ENCODE measurements at regions not wholly inside any gene's neighbourhood (a gene's known extent, or its start where the extent isn't known, plus 50 kb on each side); places are given as distances from the start of the nearest gene placed in this dataset.
"Not testable (repeated sequence)": the region's sequence is repeated elsewhere in the genome, so short reads cannot be mapped to it uniquely, and the experiment has no call there.

DNA sequence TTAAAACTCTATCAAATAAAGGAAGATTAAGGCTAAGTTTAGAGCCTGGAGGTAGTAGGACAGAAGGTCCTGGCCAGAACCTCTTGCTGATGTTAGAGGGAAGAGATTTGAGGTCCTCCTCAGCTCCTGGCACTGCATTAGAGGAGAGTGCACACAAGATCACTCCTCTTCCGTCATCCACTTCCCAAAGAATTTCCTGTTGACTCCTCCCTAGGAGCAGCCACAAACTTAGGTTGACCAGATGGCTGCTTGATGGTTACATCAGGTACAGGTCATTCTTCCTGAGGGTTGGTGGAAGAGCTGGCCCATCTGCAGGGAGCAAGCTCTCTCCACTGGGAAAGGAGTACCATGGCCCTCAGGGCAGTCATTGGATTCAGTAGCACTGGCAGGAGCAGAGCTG is 93.9 kb upstream of the IL33 start:
- Mint-ChIP-seq H3K27ac (no peak overlapping the region), H3K4me1 (no peaks in the 10 kb centered on the region), H3K36me3 (ENCODE audit: low read depth) (no peaks in the 10 kb centered on the region), H3K9me3 (no peaks in the 10 kb centered on the region), H3K4me3 (no peak overlapping the region), H3K27me3 (peaks cover 12% of the 10 kb centered on the region)
- intact Hi-C loops (cut with micrococcal nuclease) = no loop called here
- no peak for DNase-seq

DNA sequence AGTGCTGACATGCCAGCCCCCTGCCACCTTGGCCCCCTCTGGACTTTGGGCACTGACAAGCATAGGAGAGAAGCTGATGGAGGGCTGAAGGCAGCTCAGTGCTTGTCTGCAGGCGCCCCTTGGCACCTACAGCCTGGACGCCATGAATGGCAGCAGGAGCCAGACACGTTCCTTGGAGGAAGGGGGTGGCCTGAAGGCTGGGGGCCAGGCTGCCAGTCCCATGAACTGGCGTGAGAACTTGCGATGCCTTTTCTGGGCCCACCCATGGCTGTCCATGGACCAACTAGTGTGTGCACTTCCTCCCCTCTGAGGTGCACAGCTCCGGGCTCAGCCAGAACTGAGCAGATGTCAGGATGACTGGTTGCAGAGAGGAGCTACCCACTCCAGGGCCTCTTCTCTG is 99.0 kb upstream of the RANBP6 start:
- H3K27ac Mint-ChIP-seq = no peak overlapping the region
- no peaks in the 10 kb centered on the region for H3K27me3 Mint-ChIP-seq
- no peak overlapping the region for H3K4me3 Mint-ChIP-seq
- no peaks in the 10 kb centered on the region for H3K36me3 Mint-ChIP-seq (ENCODE audit: low read depth)
- H3K4me1 Mint-ChIP-seq = no peaks in the 10 kb centered on the region
- DNase-seq = no peak
- intact Hi-C loops (cut with micrococcal nuclease) = no loop called here
- H3K9me3 Mint-ChIP-seq = no peaks in the 10 kb centered on the region

DNA sequence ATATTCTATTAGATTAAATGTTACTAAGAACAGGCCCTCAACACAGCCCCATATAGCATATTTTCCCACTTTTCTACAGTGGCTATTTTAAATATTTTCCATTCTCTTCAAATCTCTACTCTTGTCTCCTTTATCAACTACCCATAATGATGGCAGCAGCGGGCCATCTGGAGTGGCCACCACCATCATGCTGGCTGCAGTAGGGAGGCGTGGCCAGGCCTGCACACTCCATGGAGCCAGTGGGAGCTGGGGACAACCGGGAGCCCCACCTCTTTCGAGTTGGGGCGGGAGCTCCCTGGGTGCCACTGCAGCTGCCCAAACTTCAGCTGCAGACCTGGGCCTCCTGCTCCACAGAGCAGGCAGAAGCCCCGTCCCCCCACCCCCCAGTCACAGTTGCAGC is 98.4 kb upstream of the RANBP6 start:
- intact Hi-C loops (cut with micrococcal nuclease) = no loop called here
- no peaks in the 10 kb centered on the region for H3K4me1 Mint-ChIP-seq
- no peak for DNase-seq
- H3K36me3 Mint-ChIP-seq (ENCODE audit: low read depth) = no peaks in the 10 kb centered on the region
- no peaks in the 10 kb centered on the region for H3K9me3 Mint-ChIP-seq
- H3K27ac Mint-ChIP-seq = no peak overlapping the region
- H3K4me3 Mint-ChIP-seq = no peak overlapping the region
- no peaks in the 10 kb centered on the region for H3K27me3 Mint-ChIP-seq

DNA sequence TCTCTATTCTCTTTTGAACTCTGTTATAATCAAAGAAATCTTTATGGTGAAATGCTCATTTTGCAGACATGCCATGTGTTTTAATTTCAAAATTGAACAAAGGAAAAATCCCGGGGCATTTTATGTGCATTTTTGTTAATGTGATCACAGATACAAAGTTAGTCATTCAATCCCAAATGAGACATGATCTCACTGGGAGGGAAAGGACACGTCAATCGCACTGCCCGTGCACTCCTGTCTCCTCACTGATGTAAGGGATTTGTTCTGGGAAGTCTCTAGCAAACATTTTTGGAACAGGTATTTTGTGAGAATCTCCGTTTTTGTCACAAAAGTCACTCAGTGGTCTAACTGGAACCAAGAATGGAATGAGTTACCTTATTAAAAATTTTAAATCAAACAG is 97.9 kb upstream of the RANBP6 start:
- H3K27ac Mint-ChIP-seq = no peak overlapping the region
- H3K4me1 Mint-ChIP-seq = no peaks in the 10 kb centered on the region
- H3K27me3 Mint-ChIP-seq = no peaks in the 10 kb centered on the region
- intact Hi-C loops (cut with micrococcal nuclease) = no loop called here
- no peak overlapping the region for H3K4me3 Mint-ChIP-seq
- no peaks in the 10 kb centered on the region for H3K9me3 Mint-ChIP-seq
- no peaks in the 10 kb centered on the region for H3K36me3 Mint-ChIP-seq (ENCODE audit: low read depth)
- no peak for DNase-seq

DNA sequence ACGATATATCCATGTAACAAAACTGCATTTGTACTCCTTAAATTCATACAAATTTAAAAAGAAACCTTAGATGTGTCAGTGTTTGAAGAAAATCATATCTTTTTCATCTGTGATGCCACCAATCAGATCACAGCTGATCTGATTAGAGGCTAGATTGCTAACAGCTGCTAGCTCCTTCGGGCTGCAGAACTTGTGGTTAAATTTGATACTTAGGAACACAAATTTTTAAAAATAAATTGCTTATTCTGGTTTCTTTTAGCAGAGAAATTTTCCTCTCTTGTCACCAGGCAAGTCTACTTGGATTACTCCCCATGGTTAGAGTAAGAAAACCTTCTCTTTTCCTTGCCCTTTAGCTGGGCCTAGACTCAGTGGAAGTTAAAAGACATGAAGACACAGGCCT is 94.6 kb upstream of the RANBP6 start:
- H3K27me3 Mint-ChIP-seq = no peaks in the 10 kb centered on the region

DNA sequence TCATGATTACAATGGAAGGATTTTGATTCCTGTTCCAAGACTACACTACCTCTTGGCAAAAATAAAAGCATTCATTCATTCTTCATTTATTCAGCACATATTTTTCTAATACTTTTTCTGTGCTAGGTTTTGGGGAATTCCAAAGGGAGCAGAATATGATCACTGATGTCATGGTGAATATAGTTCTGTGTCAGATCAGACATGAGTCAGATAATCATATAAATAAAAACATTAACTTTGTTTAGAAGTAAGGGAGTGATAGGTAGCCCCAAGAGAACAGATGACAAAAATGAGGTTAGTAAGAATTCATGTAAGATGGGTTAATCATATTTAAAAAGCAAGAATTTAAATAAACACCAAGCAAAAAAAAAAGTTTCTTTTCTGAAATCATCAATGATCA is 94.1 kb upstream of the RANBP6 start:
- Mint-ChIP-seq H3K27me3 (no peaks in the 10 kb centered on the region), H3K36me3 (ENCODE audit: low read depth) (no peaks in the 10 kb centered on the region), H3K9me3 (no peaks in the 10 kb centered on the region), H3K4me3 (no peak overlapping the region), H3K27ac (no peak overlapping the region), H3K4me1 (no peaks in the 10 kb centered on the region)
- intact Hi-C loops (cut with micrococcal nuclease) = no loop called here
- no peak for DNase-seq

More for the DNA sequence above, 94.6 kb upstream of the RANBP6 start:
- intact Hi-C loops (cut with micrococcal nuclease) = no loop called here
- Mint-ChIP-seq H3K36me3 (ENCODE audit: low read depth) (no peaks in the 10 kb centered on the region), H3K27ac (no peak overlapping the region), H3K9me3 (no peaks in the 10 kb centered on the region), H3K4me3 (no peak overlapping the region), H3K4me1 (no peaks in the 10 kb centered on the region)
- no peak for DNase-seq

DNA sequence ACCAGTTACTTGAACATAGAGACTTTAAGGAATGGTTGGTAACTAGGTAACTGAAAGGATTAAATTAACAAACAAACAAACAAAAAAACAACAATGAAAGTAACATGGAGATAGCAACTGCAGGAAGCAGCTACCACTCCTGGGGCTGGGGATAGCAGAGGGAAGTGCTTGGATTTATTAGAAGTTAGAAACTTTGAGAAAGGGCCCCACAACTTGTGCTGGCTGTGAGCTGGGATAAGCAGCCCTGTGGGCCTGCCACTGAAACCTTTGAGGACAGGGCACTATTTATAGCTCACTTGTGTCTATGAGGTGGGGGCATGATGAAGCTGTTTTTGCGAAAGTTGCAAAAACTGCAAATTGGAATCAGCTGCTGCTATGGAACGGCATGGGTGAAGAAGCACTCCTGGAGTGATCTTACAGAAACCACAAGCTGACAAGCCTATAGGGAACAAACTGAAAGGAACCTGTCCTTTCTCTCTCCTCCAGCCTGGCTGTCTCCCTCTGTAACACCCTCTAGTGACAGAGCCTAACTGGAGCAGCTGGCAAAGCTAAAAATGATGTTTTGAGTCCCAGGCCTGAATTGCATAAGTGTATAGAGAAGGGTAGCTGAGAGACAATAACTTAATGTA is 91.4 kb upstream of the RANBP6 start:
- intact Hi-C loops (cut with micrococcal nuclease) = no loop called here
- no peak for DNase-seq
- H3K36me3 Mint-ChIP-seq (ENCODE audit: low read depth) = no peaks in the 10 kb centered on the region
- no peaks in the 10 kb centered on the region for H3K27me3 Mint-ChIP-seq
- no peaks in the 10 kb centered on the region for H3K9me3 Mint-ChIP-seq
- no peak overlapping the region for H3K4me3 Mint-ChIP-seq
- H3K4me1 Mint-ChIP-seq = no peaks in the 10 kb centered on the region
- H3K27ac Mint-ChIP-seq = no peak overlapping the region

DNA sequence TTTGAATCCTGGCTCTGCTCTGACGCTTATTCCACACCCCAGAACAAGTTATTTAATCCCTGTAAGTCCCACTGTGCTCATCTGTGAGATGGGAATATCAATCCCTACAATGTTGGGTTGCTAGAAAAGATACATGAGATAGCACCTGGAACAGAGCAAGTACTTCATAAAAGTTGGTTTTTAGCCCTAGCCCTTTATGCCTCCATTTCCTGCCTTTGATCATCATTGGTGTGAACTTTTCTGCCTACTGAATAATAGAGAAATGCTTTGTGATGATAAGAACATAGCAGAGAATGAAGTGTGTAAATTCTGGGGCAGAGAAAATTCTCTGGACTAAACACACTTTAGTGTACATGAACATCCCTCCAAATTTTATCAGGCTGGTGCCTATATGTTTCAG is 90.3 kb upstream of the RANBP6 start:
- Mint-ChIP-seq H3K36me3 (ENCODE audit: low read depth) (no peaks in the 10 kb centered on the region), H3K9me3 (no peaks in the 10 kb centered on the region), H3K27me3 (no peaks in the 10 kb centered on the region), H3K4me1 (no peaks in the 10 kb centered on the region), H3K4me3 (no peak overlapping the region), H3K27ac (no peak overlapping the region)
- intact Hi-C loops (cut with micrococcal nuclease) = no loop called here
- no peak for DNase-seq

DNA sequence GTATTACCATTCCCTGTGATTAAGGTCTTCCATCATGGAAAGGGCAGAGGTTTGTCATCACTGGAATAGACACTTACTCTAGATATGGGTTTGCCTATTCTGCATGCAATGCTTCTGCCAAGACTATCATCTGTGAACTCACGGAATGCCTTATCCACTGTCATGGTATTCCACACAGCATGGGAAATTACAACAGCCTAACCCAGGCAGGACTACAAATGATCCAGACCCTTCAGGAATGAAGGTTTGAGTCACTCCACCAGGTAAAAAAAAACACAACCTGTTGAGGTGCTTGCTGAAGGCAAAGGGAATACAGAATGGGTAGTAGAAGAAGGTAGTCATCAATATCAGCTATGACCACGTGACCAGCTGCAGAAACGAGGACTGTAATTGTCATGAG is 89.0 kb upstream of the RANBP6 start:
- intact Hi-C loops (cut with micrococcal nuclease); DNase-seq; H3K9me3 Mint-ChIP-seq; H3K36me3 Mint-ChIP-seq (ENCODE audit: low read depth); H3K4me1 Mint-ChIP-seq; H3K4me3 Mint-ChIP-seq; H3K27me3 Mint-ChIP-seq; H3K27ac Mint-ChIP-seq: not testable (repeated sequence)

DNA sequence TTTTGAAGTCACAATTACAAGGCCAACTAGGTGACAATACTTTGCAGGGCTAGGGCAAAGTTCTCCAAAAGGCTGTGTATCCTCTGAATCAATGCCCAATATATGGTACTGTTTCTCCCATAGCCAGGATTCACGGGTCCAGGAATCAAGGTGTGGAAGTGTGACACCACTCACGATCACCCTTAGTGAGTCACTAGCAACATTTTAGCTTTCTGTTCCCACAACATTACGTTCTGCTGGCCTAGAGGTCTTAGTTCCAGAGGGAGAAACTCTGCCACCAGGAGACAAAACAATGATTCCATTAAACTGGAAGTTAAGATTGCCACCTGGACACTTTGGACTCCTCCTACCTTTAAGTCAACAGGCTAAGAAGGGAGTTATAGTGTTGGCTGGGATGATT is 88.5 kb upstream of the RANBP6 start:
- H3K4me3 Mint-ChIP-seq; H3K27ac Mint-ChIP-seq; H3K36me3 Mint-ChIP-seq (ENCODE audit: low read depth); H3K4me1 Mint-ChIP-seq; H3K9me3 Mint-ChIP-seq; DNase-seq; intact Hi-C loops (cut with micrococcal nuclease); H3K27me3 Mint-ChIP-seq: not testable (repeated sequence)

DNA sequence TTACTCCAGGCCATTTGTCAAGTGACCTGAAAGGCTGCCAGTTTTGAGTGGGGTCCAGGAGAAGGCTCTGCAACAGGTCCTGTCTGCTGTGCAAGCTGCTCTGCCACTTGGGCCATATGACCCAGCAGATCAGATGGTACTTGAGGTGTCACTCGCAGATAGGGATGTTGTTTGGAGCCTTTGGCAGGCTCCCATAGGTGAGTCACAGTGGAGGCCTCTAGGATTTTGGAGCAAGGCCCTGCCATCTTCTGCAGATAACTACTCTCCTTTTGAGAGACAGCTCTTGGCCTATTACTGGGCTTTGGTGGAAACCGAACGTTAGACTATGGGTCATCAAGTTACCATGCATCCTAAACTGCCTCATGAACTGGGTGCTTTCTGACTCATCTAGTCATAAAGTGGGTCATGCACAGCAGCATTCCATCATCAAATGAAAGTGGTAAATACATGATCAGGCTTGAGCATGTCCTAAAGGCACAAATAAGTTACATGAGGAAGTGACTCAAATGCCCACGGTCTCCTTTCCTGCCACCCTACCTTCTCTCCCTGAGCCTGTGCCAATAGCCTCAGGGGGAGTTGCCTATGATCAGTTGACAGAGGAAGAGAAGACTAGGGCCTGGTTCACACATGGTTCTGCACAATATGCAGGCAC is 87.0 kb upstream of the RANBP6 start:
- intact Hi-C loops (cut with micrococcal nuclease); H3K27ac Mint-ChIP-seq; H3K4me3 Mint-ChIP-seq; H3K36me3 Mint-ChIP-seq (ENCODE audit: low read depth); DNase-seq; H3K9me3 Mint-ChIP-seq; H3K4me1 Mint-ChIP-seq; H3K27me3 Mint-ChIP-seq: not testable (repeated sequence)

DNA sequence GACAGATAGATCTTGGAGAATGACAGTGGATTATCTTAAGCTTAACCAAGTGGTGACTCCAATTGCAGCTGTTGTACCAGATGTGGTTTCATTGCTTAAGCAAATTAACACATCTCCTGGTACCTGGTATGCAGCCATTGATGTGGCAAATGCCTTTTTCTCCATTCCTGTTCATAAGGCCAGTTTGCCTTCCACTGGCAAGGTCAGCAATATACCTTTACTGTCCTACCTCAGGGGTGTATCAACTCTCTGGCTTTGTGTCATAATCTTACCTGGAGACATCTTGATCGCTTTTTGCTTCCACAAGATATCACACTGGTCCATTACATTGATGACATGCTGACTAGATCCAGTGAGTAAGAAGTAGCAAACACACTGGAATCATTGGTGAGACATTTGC is 86.3 kb upstream of the RANBP6 start:
- H3K27ac Mint-ChIP-seq; H3K36me3 Mint-ChIP-seq (ENCODE audit: low read depth); H3K4me1 Mint-ChIP-seq; DNase-seq; intact Hi-C loops (cut with micrococcal nuclease); H3K4me3 Mint-ChIP-seq; H3K27me3 Mint-ChIP-seq; H3K9me3 Mint-ChIP-seq: not testable (repeated sequence)

DNA sequence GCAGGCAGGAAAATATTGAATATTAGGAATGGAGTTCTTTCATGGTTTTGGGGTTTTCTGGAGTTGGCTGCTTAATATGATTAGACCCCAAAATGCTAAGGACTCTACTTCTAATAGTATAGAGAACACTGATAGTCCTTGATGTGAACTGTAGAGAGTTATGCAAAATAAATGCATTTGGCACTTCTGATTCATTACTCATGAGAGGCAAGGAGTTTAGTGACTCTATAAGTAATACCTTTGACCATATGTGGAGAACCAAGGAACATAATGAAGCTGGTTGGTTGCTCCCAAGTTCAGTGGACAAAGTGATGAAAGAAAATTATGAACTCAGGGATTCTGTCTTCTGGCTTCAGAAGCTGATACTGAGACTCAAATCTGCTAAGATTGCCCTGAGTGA is 83.9 kb upstream of the RANBP6 start:
- intact Hi-C loops (cut with micrococcal nuclease); H3K27ac Mint-ChIP-seq; H3K27me3 Mint-ChIP-seq; H3K4me1 Mint-ChIP-seq; H3K4me3 Mint-ChIP-seq; H3K36me3 Mint-ChIP-seq (ENCODE audit: low read depth); DNase-seq; H3K9me3 Mint-ChIP-seq: not testable (repeated sequence)

DNA sequence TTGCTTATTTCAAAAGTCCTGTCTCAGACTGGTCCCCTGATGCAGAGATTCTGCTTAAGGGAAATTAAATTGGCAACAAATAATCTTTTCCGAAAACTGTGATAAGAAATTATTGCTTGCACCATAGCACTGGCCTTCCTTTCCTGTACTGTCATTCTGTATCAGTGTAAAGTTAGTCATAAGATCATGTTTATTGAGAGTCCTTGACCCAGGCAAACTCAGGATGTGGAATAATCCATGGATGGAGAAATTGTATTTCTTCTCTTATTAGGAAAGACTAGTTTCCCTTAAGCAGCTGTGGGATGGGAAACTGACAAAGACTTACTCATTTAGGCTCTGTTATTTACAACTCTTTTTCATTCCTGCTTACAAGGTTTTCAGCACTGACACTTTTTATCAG is 83.0 kb upstream of the RANBP6 start:
- Mint-ChIP-seq H3K4me3 (no peak overlapping the region), H3K4me1 (no peaks in the 10 kb centered on the region), H3K27me3 (peaks cover 3% of the 10 kb centered on the region), H3K9me3 (peaks cover 2% of the 10 kb centered on the region), H3K36me3 (ENCODE audit: low read depth) (no peaks in the 10 kb centered on the region), H3K27ac (no peak overlapping the region)
- DNase-seq = no peak
- intact Hi-C loops (cut with micrococcal nuclease) = no loop called here

DNA sequence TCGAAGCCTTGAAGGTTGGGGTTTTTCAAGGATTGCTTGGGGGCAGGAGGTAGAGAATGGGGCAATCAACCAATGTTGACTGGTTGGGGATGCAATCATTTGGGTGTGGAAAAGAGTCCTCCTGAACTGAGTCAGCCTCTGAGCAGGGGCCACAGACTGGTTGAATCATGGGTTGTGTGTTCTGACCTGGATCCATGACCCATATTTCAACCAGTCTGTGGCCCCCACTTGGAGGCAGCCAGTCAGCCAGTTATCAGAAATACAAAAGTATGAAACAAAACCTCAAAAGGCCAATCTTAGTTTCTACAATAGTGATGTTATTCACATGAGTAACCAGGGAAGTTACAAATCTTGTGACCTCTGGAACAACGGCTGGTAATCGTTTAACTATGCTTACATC is 81.4 kb upstream of the RANBP6 start:
- no peak for DNase-seq
- no peaks in the 10 kb centered on the region for H3K36me3 Mint-ChIP-seq (ENCODE audit: low read depth)
- intact Hi-C loops (cut with micrococcal nuclease) = no loop called here

More for the DNA sequence above, 81.4 kb upstream of the RANBP6 start:
- Mint-ChIP-seq H3K27me3 (peaks cover 5% of the 10 kb centered on the region), H3K9me3 (peaks cover 2% of the 10 kb centered on the region), H3K27ac (no peak overlapping the region), H3K4me3 (no peak overlapping the region), H3K4me1 (no peaks in the 10 kb centered on the region)

Measured in activated CD4-positive, alpha-beta T cell treated with anti-CD3 and anti-CD28 coated beads, Interleukin-2, amount 10 ng/mL, durations not matched to agents 24 days and 14 days (primary cell).